HG03469 (cell line): ENCODE measurements at regions not wholly inside any gene's neighbourhood (a gene's known extent, or its start where the extent isn't known, plus 50 kb on each side); places are given as distances from the start of the nearest gene placed in this dataset.

ENCODE experiments used
- ATAC-seq: cut with Tn5 transposase; IDR thresholded peaks from one replicate; pipeline ENCODE4 v1.9.1; 2021; ENCODE audit warnings: mild to moderate bottlenecking, moderate library complexity, moderate number of reproducible peaks; ENCODE audit not compliant: unreplicated experiment

- no peak for ATAC-seq
Observed at GRCh38 chr17:77306790-77307478, 166.2 kb downstream of the SEC14L1 start.

DNA sequence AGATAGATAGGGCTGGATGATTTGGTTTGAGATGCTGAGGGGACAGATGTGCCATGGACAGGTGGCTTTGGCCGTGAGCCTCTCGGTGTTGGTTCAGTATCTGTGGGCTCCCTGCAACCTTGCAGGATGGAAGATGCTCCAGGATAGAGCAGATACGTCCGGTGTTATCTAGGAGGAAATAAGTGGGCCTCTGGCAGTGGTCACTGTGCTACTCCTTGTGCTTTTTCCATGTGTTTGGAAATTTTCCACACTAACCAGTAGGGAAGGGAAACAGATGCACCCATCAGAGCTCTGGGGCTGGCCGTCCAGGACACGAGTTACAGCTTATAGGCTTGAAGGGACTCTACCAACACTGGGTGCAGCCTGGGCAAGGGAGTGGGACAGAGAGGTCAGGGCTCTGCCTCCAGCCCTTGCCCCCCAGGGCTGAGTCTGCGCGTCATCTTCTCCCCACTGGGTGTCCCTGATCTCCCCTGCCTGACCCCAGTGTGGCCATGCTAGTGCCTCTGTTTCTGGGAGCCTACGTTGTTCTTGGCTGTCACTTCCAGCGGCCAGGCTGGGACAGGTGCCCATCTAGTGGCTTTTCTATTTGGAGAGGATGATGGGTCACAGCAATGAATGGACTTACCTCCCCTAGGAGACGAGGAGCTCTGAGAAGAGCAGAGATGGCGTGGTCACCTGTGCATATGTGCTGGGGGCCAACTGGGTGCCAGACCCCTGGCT, 166.9 kb downstream of the SEC14L1 start:
- ATAC-seq = no peak

DNA sequence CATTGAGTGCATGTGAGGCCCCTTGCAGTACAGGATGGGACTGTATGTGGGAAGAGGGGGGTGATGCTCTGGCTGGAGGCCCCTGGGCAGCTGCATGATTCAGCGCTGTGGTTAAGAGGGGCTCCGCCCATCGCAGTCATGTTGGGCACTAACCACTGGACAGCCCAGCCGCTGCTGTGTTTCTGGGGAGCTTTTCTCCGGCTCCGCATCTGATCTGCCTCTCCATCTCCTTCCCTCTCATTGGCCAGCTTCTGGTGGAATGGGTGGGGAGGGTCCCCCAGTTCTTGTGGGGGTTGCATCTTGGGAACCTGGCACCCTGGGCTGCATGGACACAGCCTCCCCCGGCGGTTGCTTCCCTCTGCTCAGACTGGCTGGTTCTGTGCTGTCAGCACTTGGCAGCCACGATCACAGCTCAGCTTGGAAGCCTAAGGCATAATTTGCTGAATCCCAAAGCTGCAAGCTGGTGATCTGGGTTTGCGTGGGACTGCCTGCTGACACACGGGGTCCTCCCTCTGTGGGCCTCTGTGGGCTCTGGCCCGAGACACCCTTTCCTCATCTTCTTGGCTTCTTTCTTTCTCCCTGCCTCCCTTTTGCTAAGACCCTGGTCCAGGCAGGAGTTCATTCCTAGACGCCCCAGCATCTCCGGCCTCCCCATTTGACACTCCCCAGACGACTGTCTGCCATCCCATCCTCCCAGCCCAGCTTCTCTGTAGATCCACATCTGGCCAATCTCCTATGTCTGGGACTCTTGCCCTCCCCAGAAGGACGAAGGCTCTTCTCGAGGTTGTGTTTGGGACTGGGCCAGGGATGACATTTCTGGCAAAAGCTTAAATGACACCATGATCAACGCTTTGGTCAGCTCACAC, 168.3 kb downstream of the SEC14L1 start:
- no peak for ATAC-seq

DNA sequence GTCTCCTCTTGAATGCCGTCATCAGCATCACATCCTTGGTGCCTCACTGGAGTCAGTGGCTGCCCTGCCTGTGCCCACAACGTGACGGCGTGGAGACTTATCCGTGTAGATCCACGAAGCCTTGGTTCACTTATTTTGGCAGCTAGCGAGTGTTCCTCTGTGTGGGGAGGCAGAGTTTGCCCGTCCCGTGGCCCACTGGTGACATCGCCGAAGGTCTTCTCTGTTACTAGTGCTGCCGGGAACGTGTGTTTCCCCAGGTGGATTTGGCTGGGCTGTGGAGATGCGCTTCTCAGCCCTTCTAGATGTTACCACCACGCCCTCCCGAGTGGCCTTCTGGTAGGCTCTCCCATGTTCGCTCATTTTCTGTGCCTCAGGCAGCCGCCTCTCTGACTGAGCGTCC, 169.6 kb downstream of the SEC14L1 start:
- no peak for ATAC-seq

DNA sequence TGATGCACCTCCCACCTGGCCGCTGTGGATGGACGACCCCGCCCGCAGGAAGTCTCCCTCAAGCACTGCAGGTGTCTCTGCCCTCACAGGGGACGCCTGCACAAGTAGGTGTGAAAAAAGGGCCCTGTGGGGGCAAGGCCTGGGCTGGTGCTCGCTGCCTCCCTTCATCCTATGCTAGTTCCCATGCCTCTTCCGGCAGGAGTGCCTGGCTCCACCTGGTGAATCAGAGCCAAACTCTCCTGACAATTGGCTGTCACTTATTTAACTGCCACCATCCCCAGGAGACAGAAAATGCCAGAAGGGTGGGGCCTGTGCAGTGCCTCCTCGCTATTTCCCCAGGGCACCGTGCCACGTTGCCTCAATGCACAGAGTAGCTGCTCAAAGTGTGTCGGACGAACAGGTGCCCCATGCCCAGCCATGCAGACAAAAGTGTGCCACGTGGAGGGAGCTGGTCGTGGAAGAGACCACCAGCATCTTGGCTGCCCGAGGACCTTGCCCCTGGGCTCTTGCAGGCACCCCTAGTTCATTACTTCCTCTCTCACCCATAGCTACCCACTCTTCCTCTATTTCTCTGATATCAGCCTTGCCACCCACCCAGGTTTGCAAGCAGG, 170.7 kb downstream of the SEC14L1 start:
- ATAC-seq = no peak

DNA sequence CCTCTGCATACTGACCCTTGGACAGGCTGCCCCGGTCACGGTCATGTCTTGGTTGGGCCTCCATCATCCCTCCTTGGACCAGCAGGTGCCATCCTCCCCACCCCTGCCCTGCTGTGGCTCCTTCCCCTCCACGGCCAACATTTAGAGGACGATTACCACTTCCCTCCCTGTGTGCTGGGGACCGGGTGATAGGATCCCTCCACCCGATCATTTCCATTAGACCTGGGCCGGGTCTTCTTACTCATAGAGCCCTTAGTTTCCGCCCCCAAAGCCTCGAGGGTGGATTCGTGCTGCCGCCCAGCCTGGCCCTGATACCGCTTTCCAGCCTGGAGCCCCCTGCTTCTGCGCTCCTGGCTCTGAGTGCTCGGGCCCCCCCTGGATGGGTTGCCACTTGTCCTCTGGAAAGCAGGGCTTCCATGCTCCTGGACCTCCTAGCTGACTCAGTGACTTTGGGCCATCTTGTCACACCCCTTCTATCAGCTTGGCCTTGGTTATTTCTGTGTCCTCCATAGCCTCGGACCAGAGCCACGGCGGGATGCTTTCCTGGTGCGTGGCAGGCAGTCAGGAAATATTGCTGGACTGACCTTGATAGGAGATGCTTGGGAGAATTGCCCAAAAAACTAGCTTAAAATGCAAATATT, 171.4 kb downstream of the SEC14L1 start:
- no peak for ATAC-seq

- ATAC-seq = no peak
Observed at GRCh38 chr17:77312786-77313599, 172.2 kb downstream of the SEC14L1 start.

GRCh38 chr17:77313831-77314230, 173.1 kb downstream of the SEC14L1 start:
- no peak for ATAC-seq

GRCh38 chr17:77314601-77315000, 173.8 kb downstream of the SEC14L1 start:
- ATAC-seq = no peak

DNA sequence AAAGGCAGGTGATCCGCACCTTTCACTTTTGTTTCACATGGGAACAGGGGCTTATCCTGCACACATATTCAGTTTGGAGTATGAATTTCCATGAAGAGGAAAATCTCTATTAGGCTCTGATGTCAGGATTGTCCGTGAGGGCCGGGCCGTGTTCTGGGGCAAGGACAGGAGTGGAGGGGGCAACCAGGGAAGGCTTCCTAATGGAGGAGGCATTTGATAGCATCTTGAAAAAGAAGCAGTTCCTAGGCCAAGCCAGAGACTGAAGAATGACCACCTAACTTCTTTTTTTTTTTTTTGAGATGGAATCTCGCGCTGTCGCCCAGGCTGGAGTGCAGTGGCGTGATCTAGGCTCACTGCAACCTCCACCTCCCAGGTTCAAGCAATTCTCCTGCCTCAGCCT, 174.2 kb downstream of the SEC14L1 start:
- ATAC-seq = no peak

- ATAC-seq = no peak
Observed at GRCh38 chr17:77315551-77316190, 174.9 kb downstream of the SEC14L1 start.

- no peak for ATAC-seq
Observed at GRCh38 chr17:77316191-77316641, 175.4 kb downstream of the SEC14L1 start.

DNA sequence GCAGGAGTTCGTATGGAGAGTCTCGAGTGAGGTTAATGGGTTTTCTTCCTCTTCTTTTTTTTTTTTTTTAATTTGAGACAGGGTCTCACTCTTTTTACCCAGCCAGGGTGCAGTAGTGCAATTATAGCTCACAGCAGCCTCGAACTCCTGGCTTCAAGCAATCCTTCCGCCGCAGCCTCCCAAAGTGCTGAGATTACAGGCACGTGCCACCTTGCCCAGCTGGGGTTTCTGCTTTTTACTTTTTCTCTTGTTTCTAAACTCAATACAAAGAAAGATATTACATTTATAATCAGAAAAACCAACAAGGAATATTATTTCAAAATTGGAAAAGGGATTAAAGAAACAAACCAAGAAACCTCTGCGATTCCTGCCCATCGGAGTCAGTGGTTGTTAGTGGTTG, 175.9 kb downstream of the SEC14L1 start:
- no peak for ATAC-seq

- no peak for ATAC-seq
Observed at GRCh38 chr17:77317091-77317750, 176.5 kb downstream of the SEC14L1 start.

DNA sequence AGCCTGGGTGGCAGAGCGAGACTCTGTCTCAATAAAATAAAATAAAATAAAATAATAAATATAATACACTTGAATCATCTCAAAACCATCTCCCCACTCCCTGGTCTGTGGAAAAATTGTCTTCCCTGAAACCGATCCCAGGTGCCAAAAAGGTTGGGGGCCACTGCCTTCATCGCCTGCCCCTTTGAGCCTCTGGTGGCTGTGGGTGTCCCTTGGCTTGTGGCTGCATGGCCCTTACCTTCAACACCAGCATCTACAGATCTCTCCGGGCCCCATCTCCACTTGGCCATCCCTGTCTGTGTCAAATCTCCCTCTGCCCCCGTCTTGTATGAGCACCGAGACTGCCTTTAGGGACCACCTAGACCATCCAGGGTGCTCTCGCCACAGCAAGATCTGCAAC, 177.3 kb downstream of the SEC14L1 start:
- ATAC-seq = no peak

GRCh38 chr17:77318491-77319210, 177.9 kb downstream of the SEC14L1 start:
- ATAC-seq = no peak

GRCh38 chr17:77319211-77320043, 178.7 kb downstream of the SEC14L1 start:
- ATAC-seq = no peak
